ENCODE measurements at regions not wholly inside any gene's neighbourhood (a gene's known extent, or its start where the extent isn't known, plus 50 kb on each side); places are given as distances from the start of the nearest gene placed in this dataset.

GRCh38 chr15:81843757-81844407, 201.9 kb downstream of the MEX3B start:
- no peak for DNase-seq (ENCODE audit: low spot score in 2 of 2)
- Histone ChIP-seq H3K27me3 (no peaks in the 10 kb centered on the region), H3K27ac (no peak overlapping the region), H3K4me1 (no peaks in the 10 kb centered on the region), H3K36me3 (no peaks in the 10 kb centered on the region), H3K4me3 (no peak overlapping the region), H3K9me3 (no peaks in the 10 kb centered on the region)
- 88 to 89% methylated on average over 6 of the region's 6 CpGs for WGBS, 2 donors
- TF ChIP-seq EP300 (IDR thresholded peaks at IDR 0.05) (no peak), POLR2A (IDR thresholded peaks at IDR 0.05) (no peak)
- TF ChIP-seq, protein P1, sequence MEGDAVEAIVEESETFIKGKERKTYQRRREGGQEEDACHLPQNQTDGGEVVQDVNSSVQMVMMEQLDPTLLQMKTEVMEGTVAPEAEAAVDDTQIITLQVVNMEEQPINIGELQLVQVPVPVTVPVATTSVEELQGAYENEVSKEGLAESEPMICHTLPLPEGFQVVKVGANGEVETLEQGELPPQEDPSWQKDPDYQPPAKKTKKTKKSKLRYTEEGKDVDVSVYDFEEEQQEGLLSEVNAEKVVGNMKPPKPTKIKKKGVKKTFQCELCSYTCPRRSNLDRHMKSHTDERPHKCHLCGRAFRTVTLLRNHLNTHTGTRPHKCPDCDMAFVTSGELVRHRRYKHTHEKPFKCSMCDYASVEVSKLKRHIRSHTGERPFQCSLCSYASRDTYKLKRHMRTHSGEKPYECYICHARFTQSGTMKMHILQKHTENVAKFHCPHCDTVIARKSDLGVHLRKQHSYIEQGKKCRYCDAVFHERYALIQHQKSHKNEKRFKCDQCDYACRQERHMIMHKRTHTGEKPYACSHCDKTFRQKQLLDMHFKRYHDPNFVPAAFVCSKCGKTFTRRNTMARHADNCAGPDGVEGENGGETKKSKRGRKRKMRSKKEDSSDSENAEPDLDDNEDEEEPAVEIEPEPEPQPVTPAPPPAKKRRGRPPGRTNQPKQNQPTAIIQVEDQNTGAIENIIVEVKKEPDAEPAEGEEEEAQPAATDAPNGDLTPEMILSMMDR (IDR thresholded peaks at IDR 0.05) = no peak

- no peaks in the 10 kb centered on the region for H3K9me3 ChIP-seq
- no peak for DNase-seq (ENCODE audit: low spot score in 2 of 2)
- H3K27me3 ChIP-seq = no peaks in the 10 kb centered on the region
- no peak overlapping the region for H3K27ac ChIP-seq
- no peaks in the 10 kb centered on the region for H3K4me1 ChIP-seq
- TF ChIP-seq EP300 (IDR thresholded peaks at IDR 0.05) (no peak), POLR2A (IDR thresholded peaks at IDR 0.05) (no peak)
- TF ChIP-seq, protein P1 (IDR thresholded peaks at IDR 0.05) = no peak
- no peaks in the 10 kb centered on the region for H3K36me3 ChIP-seq
- no peak overlapping the region for H3K4me3 ChIP-seq
- WGBS, 2 donors = 89% methylated on average over 5 of the region's 5 CpGs
These were observed 202.6 kb downstream of the MEX3B start for GRCh38 chr15:81843226-81843625.

DNA sequence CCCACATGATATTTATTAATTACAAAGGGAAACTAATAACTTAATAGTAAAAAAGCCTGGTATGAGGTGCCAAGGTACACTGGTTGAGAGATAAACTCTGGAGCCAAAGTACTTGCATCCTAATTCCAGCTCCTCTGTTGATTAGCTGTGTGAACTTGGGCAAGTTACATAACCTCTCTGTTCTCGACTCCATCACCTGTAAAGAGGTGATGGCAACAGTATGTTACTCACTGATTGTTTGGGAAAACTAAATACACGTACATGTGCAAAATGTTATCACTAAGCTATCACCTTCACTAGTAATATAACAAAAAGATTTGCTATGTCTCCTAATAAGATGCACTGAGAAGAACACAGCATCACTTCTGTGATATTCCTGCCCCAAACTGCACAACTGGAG, 206.4 kb downstream of the MEX3B start:
- no peak for DNase-seq (ENCODE audit: low spot score in 2 of 2)
- Histone ChIP-seq H3K4me1 (no peaks in the 10 kb centered on the region), H3K27ac (no peak overlapping the region), H3K4me3 (no peak overlapping the region), H3K36me3 (no peaks in the 10 kb centered on the region), H3K27me3 (no peaks in the 10 kb centered on the region), H3K9me3 (no peaks in the 10 kb centered on the region)
- WGBS, 2 donors = 89 to 94% methylated on average over 2 of the region's 2 CpGs
- no peak for TF ChIP-seq POLR2A (IDR thresholded peaks at IDR 0.05)
- TF ChIP-seq, protein P1 (IDR thresholded peaks at IDR 0.05) = no peak
- TF ChIP-seq EP300 (IDR thresholded peaks at IDR 0.05) = no peak

- H3K36me3 ChIP-seq = no peaks in the 10 kb centered on the region
- H3K27me3 ChIP-seq = no peaks in the 10 kb centered on the region
- H3K4me3 ChIP-seq = no peak overlapping the region
- WGBS, 2 donors = 96 to 97% methylated on average over 1 of the region's 1 CpG
- H3K9me3 ChIP-seq = peaks cover 0 to 2% (median 0%) of the 10 kb centered on the region in 4 donors
- no peak for TF ChIP-seq EP300 (IDR thresholded peaks at IDR 0.05)
- TF ChIP-seq, protein P1 (IDR thresholded peaks at IDR 0.05) = no peak
- no peak for TF ChIP-seq POLR2A (IDR thresholded peaks at IDR 0.05)
- H3K27ac ChIP-seq = no peak overlapping the region
- DNase-seq (ENCODE audit: low spot score in 2 of 2) = no peak
- H3K4me1 ChIP-seq = no peaks in the 10 kb centered on the region
These were observed 210.1 kb downstream of the MEX3B start for GRCh38 chr15:81835731-81836130.

GRCh38 chr15:81830520-81830919, 215.3 kb downstream of the MEX3B start:
- Histone ChIP-seq H3K9me3 (peaks cover 0 to 2% (median 0%) of the 10 kb centered on the region in 4 donors), H3K27me3 (no peaks in the 10 kb centered on the region), H3K27ac (no peak overlapping the region), H3K36me3 (no peaks in the 10 kb centered on the region), H3K4me3 (no peak overlapping the region), H3K4me1 (no peaks in the 10 kb centered on the region)
- no peak for TF ChIP-seq POLR2A (IDR thresholded peaks at IDR 0.05)
- TF ChIP-seq EP300 (IDR thresholded peaks at IDR 0.05) = no peak
- TF ChIP-seq, protein P1 (IDR thresholded peaks at IDR 0.05) = no peak
- DNase-seq (ENCODE audit: low spot score in 2 of 2) = no peak
- WGBS, 2 donors = 90 to 91% methylated on average over 1 of the region's 1 CpG
